GM03348 (cell line): ENCODE measurements at regions not wholly inside any gene's neighbourhood (a gene's known extent, or its start where the extent isn't known, plus 50 kb on each side); places are given as distances from the start of the nearest gene placed in this dataset.
A peak's percentile ranks its signal among the peaks of the same experiment; 100 is the strongest.
"Not testable (repeated sequence)": the region's sequence is repeated elsewhere in the genome, so short reads cannot be mapped to it uniquely, and the experiment has no call there.

ENCODE experiments used
- DNase-seq: peaks from one replicate; pipeline ENCODE4 v3.0.0; 2012; ENCODE audit warnings: low spot score

DNA sequence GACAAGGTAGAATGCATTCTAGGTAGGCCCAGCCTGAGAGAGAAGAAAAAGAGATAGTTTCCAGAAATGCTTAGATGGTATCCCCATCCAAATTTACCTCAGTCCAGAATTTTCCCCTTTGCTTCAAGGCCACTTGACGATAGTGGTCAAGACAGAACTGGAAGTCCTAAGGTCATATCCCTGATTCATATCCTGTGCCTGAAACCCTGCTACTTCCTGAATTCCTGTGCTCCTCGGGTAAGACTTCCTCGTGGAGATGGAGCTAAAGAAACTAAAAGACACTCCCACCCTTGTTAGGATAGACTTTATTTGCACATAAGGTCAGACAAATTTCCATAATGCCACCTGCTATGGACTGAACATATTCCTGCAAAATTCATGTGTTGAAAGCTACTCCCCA, 175.9 kb downstream of the EVX1 start:
- DNase-seq: no peak

GRCh38 chr7:27419581-27420177, 177.1 kb downstream of the EVX1 start:
- DNase-seq: no peak

DNA sequence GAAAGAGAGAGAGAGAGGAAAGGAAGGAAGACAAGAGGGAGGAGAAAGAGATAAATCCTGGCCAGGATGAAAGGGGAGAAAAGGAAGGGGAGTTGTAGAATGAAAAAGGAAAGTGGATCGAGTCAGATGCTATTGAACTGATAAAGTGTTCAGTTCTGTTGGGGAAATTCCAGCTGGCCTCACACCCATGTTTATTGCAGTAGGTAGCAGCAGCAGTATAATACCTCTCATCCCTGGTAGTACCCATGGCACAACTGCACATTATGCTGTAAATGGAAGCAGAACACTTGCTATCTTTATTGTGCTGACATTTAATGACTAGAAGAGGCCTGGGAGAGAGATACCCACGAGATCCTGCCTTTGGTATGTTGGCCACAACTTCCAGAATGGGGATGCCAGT, 178.1 kb downstream of the EVX1 start:
- no peak for DNase-seq

GRCh38 chr7:27423290-27423689, 180.7 kb downstream of the EVX1 start:
- DNase-seq: no peak

GRCh38 chr7:27423821-27424220, 181.2 kb downstream of the EVX1 start:
- DNase-seq: no peak

DNA sequence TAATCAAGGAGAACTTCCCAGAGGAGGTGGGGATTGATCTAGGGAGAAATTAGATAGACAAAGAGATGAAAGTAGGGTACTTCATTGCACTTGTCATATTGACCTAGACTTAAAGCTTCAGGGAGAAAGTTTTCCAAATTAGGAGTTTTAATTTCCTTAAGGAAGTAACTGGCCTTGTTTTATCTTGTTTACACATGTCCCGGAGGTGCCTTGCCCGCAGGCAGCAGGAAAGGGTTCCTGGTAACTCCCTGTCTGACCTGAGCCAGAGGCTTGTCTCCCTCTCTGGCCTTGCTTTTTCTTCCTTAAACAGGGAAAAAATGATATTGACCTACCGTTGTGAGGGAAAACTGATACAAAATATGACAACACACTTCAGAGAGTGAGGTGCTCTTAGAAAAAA, 181.6 kb downstream of the EVX1 start:
- DNase-seq: no peak

- DNase-seq: no peak
These were observed 182.1 kb downstream of the EVX1 start for GRCh38 chr7:27424749-27425148.

DNA sequence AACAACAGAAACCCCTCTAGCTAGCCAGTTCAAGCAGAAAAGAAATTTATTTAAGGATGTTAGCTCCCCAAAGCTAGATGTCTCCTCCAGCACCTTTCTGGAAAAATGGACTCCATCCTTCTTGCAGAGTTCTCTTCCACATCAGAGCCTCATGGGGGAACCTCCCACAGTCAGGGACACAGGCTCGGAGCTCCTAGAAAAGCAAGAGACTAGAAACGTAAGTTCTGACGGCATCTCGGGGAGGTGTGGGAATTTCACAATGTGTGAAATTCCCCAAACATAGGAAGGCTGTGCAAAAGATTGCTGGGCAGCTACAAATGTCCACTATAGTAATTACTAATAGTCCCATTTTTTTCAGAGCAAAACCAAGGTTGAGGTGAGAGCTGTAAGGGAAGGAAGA, 184.8 kb downstream of the EVX1 start:
- DNase-seq: no peak

GRCh38 chr7:27430105-27430504, 187.5 kb downstream of the EVX1 start:
- no peak for DNase-seq

- no peak for DNase-seq
These were observed 188.9 kb downstream of the EVX1 start for GRCh38 chr7:27431465-27431864.

DNA sequence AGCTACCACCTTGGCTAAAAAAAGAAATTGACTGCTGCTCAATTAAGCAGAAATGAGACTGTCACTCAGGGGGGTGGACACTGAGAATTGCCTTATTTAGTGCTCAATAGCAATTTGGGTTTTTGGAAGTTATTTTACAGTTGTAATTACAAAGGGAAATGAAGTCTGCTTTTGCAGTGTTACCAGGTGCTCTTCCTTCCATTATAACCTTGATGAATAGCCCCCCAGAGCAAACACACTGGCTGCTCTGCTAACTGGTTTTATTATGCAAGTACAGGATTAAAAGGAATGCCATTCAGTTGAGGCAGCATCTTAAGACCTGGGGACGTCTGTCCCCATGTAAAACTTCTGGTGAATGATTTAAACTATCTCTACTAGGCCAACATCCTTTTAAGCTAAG, 191.0 kb downstream of the EVX1 start:
- DNase-seq: no peak

- no peak for DNase-seq
These were observed 192.3 kb downstream of the EVX1 start for GRCh38 chr7:27434756-27435400.

DNA sequence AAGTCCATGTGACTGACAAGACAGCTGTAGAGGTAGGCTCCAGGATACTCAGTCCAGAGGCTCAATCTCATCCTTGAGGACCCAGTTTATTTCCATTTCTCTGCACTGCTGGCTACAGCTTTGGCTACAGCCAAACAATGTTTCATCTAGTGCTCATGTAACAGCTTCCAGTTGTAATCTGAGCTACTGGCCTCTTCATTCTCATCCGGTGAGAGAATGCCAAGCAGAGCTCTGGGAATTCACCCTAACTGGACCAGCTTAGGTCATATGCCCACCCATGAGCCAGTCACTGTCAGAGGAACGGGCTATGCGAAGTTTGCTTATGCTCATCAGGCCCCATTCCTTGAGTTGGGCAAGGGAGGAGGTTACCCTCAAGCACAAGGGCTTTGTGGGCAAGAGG, 192.9 kb downstream of the EVX1 start:
- DNase-seq: peak; percentile 25

DNA sequence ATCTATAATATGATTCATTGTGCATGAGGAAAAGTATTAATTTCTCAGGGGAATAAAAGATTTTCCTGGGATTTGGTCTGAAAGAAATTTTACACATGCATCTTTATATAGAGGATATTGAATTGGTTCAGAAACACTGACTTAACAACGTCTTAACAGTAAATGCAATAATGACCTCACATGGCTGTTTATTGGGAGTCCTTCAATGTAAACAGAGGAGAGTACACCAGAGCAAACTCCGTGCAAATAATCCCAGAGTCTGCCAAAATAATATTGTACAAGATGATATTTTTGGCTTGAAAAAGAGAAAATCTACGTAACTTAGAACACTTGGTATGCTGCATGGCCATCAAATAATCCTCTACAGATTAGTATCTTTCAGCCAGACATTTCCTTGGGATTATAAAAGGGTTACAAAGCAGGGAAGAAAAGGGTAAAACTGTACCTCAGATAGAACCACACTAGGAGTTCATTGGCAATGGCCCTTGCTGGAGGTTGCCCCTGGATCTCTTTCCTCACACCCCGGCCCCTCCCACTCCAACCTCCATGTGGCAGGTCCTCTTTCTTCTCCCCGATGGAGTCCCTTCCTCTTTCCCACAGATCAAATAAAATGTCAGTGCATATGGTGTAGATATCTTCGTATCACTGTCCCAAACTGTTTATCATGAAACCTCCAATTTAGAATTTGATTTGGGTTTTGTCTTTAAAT, 196.4 kb downstream of the EVX1 start:
- DNase-seq: no peak

DNA sequence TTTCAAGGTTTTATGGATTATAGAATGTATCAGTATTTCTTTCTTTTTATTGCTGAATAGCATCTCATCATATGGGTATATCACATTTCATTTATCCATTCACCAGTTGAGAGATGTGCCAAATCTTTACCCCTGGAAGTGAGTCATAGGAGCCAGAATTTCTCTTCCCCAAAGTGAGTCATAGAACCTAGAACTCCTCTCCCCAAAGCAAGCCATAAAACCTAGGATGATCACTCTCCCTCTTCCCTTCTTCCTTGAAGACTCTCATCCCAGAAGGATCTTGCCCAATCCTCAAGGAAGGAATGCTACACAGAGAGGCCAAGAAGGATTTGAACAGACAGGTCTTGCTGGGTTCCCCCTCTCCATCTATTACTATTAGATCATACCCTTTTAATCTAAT, 199.9 kb downstream of the EVX1 start:
- DNase-seq: peak; percentile 18

GRCh38 chr7:27449046-27449445, 206.4 kb downstream of the EVX1 start:
- not testable (repeated sequence) for DNase-seq

- DNase-seq: peak; percentile 22
These were observed 208.8 kb downstream of the HIBADH start for GRCh38 chr7:27453702-27454405.

GRCh38 chr7:27457120-27457519, 205.6 kb downstream of the HIBADH start:
- DNase-seq: not testable (repeated sequence)

DNA sequence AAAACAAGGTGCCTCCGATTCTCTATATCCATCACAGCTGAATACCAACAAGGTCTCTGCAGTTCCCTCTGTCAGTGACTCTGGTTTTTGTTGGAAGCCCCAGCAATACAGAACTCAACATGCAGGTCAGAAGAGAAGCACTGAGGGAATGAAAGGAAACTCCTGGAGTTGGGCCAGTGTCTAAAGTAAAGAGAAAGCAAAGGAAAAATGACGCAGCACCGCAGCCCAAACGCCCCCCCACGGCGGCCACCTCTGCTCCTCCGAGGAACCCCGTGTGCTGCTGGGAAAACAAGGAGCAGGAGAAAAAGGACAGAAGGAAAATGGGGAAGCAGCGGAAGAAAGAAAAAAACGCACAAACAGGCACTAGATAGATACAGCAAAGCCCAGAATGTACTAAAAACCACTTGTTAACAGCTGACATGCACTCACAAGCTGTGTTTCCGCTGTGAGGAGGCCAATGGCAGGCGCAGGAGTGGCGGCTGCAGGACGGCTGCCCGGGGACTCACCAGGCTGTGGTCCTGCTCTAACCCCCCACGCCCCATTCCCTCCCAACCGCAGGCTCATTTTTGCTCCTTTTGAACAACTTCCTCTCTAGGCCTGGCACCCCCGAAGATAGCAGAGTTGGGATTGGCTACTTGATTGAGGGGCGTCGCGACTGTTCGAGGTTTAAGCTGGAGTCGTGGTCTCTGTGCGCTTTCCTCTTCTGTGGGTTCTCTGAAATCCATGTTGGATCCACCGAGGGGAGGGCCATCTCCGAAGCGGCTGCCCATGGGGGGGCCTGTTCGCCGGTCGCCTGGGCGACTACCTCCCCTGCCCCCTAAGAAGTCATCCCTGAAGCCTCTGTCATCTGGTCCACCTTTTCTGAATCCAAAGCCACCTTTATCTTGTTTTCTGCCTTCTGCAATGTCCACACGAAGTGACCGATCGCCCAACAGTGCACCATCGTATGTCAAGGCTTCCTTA, 204.8 kb downstream of the HIBADH start:
- DNase-seq: not testable (repeated sequence)

DNA sequence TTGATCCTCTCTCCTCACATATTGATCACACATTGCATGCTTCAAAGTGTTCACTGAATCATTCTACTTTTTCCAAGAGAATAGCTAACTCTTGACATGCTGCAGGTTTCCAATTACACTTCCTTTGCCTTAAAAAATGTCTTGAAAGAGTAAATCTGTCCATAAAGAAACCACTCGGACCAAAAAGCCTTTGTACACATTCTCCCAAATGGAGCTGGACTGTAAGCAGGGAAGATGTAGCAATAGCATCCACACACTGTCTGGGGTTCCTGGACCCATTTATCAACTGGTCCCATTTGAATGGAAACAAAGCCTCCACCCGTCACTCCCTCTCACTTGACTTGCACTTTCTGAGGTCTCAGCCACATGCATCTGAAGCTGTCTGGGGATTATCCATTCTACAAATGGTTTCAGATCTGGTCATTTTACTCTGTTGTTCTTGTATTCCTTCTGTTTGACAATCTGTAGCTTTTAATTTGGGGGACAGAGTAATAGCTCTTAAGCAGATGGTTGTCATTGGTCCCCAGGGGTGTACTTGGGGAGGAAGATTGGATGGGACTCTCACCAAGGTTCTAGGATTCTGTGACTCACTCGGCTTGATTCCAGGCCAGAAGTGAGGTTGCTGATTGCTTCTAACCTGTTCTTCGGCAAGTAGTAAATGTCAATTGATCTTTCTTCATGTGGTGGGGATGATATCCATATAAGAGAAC, 203.5 kb downstream of the HIBADH start:
- peak; percentile 17 for DNase-seq

- peak; percentile 22 for DNase-seq
These were observed 203.0 kb downstream of the HIBADH start for GRCh38 chr7:27459731-27460053.
